HepG2 (cell line): ENCODE measurements at regions not wholly inside any gene's neighbourhood (a gene's known extent, or its start where the extent isn't known, plus 50 kb on each side); places are given as distances from the start of the nearest gene placed in this dataset.

ENCODE experiments used
- ATAC-seq: fragments of 200-7000 bp; cut with Tn5 transposase; 3 replicates; pipeline ENCODE4 v1.9.1; 2020; ENCODE audit warnings: mild to moderate bottlenecking, moderate library complexity
- BruUV-seq: library from RNA; stranded (reverse); fragments of 400-500 nt; replicated peaks from 2 replicates; lab custom pipeline; 2021; lab: Mats Ljungman, UMichigan
- CTCF ChIA-PET: fragments of 300-600 bp; formaldehyde crosslinking; extraction: SDS; loops from one replicate; lab custom pipeline; 2021; ENCODE audit warnings: low total read pairs, inconsistent platforms, low intra/inter-chr PET ratio; lab: Yijun Ruan, JAX
- POLR2A ChIA-PET: fragments of 350-600 bp; sonication (Branson Sonifier 250); formaldehyde crosslinking; loops from one replicate; lab custom pipeline; 2020; ENCODE audit warnings: antibody characterized with exemption, inconsistent platforms; lab: Yijun Ruan, JAX
- DNase-seq: peaks from one replicate; pipeline ENCODE4 v3.0.0-alpha.2; 2015; ENCODE audit warnings: low spot score
- FAIRE-seq: peaks from 3 replicates; lab custom pipeline; 2011; peaks lifted over from hg19 to GRCh38; lab: Jason Lieb, UNC
- H2AFZ ChIP-seq: one replicate; pipeline ENCODE4 v1.6.1; 2011; ENCODE audit warnings: low read length, inconsistent platforms
- H3K27ac ChIP-seq: fragments of 300-600 bp; 3 replicates; pipeline ENCODE4 v1.8.0; 2011; ENCODE audit warnings: mixed run types, mild to moderate bottlenecking, mixed read lengths, low read length, inconsistent platforms; ENCODE audit not compliant: insufficient read depth; ENCODE audit errors: extremely low read length
- H3K27me3 ChIP-seq, 2 experiments: fragments of 200-600 bp in 1 of 2; 2 replicates in 1 of 2; 3 replicates in 1 of 2; pipeline versions ENCODE4 v1.6.0 to v1.8.0; 2011; ENCODE audit warnings: low read length in 2 of 2, mild to moderate bottlenecking in 2 of 2, moderate library complexity in 2 of 2, inconsistent platforms in 1 of 2; ENCODE audit not compliant: insufficient read depth in 2 of 2, control insufficient read depth in 1 of 2
- H3K36me3 ChIP-seq, 2 experiments: fragments of 200-600 bp in 1 of 2; replicated peaks in 1 of 2; 2 replicates in 1 of 2; 3 replicates in 1 of 2; pipeline versions ENCODE4 v1.5.1 to v1.8.0; 2011; ENCODE audit warnings: low read length in 2 of 2, inconsistent platforms in 1 of 2; ENCODE audit not compliant: insufficient read depth in 2 of 2, control insufficient read depth in 1 of 2
- H3K4me1 ChIP-seq: 2 replicates; pipeline ENCODE4 v1.5.1; 2012; ENCODE audit warnings: low read length, inconsistent platforms; ENCODE audit not compliant: insufficient read depth
- H3K4me2 ChIP-seq: 2 replicates; pipeline ENCODE4 v1.6.0; 2011; ENCODE audit warnings: low read depth, low read length, inconsistent platforms
- H3K4me3 ChIP-seq, 3 experiments: fragments of 200-600 bp in 1 of 3; sonication (generic), shearing (Covaris generic) in 1 of 3; replicated peaks in 1 of 3; 2 replicates each; pipeline ENCODE4 v1.5.1; 2011 to 2016; ENCODE audit warnings: low read length in 3 of 3, inconsistent platforms in 2 of 3, low read depth in 2 of 3, mild to moderate bottlenecking in 2 of 3, control low read depth in 1 of 3, mixed read lengths in 1 of 3; ENCODE audit not compliant: insufficient read depth in 1 of 3
- H3K79me2 ChIP-seq: one replicate; pipeline ENCODE4 v1.6.1; 2011; ENCODE audit warnings: low read length, inconsistent platforms; ENCODE audit not compliant: insufficient read depth
- H3K9ac ChIP-seq: 2 replicates; pipeline ENCODE4 v1.6.0; 2011; ENCODE audit warnings: mild to moderate bottlenecking, low read depth, low read length, inconsistent platforms; ENCODE audit not compliant: insufficient read depth
- H3K9me3 ChIP-seq: 2 replicates; pipeline ENCODE4 v1.5.1; 2012; ENCODE audit warnings: mild to moderate bottlenecking, low read length
- H4K20me1 ChIP-seq: 2 replicates; pipeline ENCODE4 v1.6.0; 2011; ENCODE audit warnings: inconsistent platforms, mild to moderate bottlenecking, low read length, moderate library complexity; ENCODE audit not compliant: insufficient read depth
- ATF2 ChIP-seq: sonication (generic); formaldehyde crosslinking; IDR thresholded peaks from 2 replicates; pipeline ENCODE4 v1.4.0; 2020; ENCODE audit warnings: missing genetic modification reagents
- ATM ChIP-seq: fragments of 450-650 bp; IDR thresholded peaks from 2 replicates; pipeline ENCODE4 v1.7.1; 2017; ENCODE audit warnings: mild to moderate bottlenecking, borderline replicate concordance
- SIX4 ChIP-seq: sonication (generic); formaldehyde crosslinking; IDR thresholded peaks from 2 replicates; pipeline ENCODE4 v1.4.0; 2020; ENCODE audit warnings: missing genetic modification reagents
- TBP ChIP-seq: sonication (generic); formaldehyde crosslinking; IDR thresholded peaks from 2 replicates; pipeline ENCODE4 v1.5.0; 2020; ENCODE audit warnings: missing genetic modification reagents
- TRIM24 ChIP-seq: sonication (generic); formaldehyde crosslinking; IDR thresholded peaks from 2 replicates; pipeline ENCODE4 v1.8.0; 2022; ENCODE audit warnings: mild to moderate bottlenecking, missing genetic modification reagents
- ZBED4 ChIP-seq: sonication (generic); formaldehyde crosslinking; IDR thresholded peaks from 2 replicates; pipeline ENCODE4 v1.4.0; 2020; ENCODE audit warnings: missing genetic modification reagents, borderline replicate concordance
- ZBTB49 ChIP-seq: sonication (generic); formaldehyde crosslinking; IDR thresholded peaks from 2 replicates; pipeline ENCODE4 v1.4.0; 2020; ENCODE audit warnings: missing genetic modification reagents, borderline replicate concordance
- ZNF205 ChIP-seq: IDR thresholded peaks from 2 replicates; pipeline ENCODE4 v1.6.1; 2018; ENCODE audit warnings: missing biosample characterization, missing genetic modification reagents
- ZNF33A ChIP-seq: sonication (generic); formaldehyde crosslinking; IDR thresholded peaks from 2 replicates; pipeline ENCODE4 v1.5.1; 2020; ENCODE audit warnings: missing genetic modification reagents, mild to moderate bottlenecking, moderate library complexity, borderline replicate concordance
- ZNF674 ChIP-seq: sonication (generic); formaldehyde crosslinking; IDR thresholded peaks from 2 replicates; pipeline ENCODE4 v1.5.0; 2020; ENCODE audit warnings: low read depth, mild to moderate bottlenecking, missing genetic modification reagents
- ZNF772 ChIP-seq: sonication (generic); formaldehyde crosslinking; IDR thresholded peaks from 2 replicates; pipeline ENCODE4 v1.5.0; 2020; ENCODE audit warnings: mild to moderate bottlenecking, missing genetic modification reagents
- ZNF776 ChIP-seq: sonication (generic); formaldehyde crosslinking; IDR thresholded peaks from 2 replicates; pipeline ENCODE4 v1.4.0; 2020; ENCODE audit warnings: mild to moderate bottlenecking, missing genetic modification reagents
- ZSCAN25 ChIP-seq: sonication (generic); formaldehyde crosslinking; IDR thresholded peaks from 2 replicates; pipeline ENCODE4 v1.8.0; 2022; ENCODE audit warnings: mild to moderate bottlenecking, missing genetic modification reagents
- WGBS: methylation state at CpG from one replicate; pipeline ENCODE4 v1.1.6; 2017; ENCODE audit warnings: low lambda C conversion rate; 5-methylcytosine and 5-hydroxymethylcytosine counted together
- in situ Hi-C: cut with HindIII; loops from 2 replicates; pipeline ENCODE4 v1.10.0; 2017; ENCODE audit warnings: low pct_unique_long_range_greater_than_20kb; ENCODE audit not compliant: extremely low pct_ligation_motif_present
- intact Hi-C: fragments of 100-400 bp; cut with micrococcal nuclease; formaldehyde crosslinking; loops from one replicate; pipeline ENCODE4 v1.10.0; 2022; ENCODE audit not compliant: unreplicated experiment

GRCh38 chr12:30191696-30192455 lies 408.1 kb upstream of the TMTC1 start (continued):
- TF ChIP-seq ZNF674 (CRISPR knock-in tag) (no peak), TBP (no peak), ZNF33A (CRISPR knock-in tag) (no peak), ZSCAN25 (no peak)

- Histone ChIP-seq H3K36me3 (no peaks in the 10 kb centered on the region), H3K4me2 (no peak overlapping the region), H3K27ac (no peak overlapping the region), H3K27me3 (no peaks in the 10 kb centered on the region), H3K4me1 (no peaks in the 10 kb centered on the region), H4K20me1 (no peaks in the 10 kb centered on the region), H3K4me3 (no peak overlapping the region), H2AFZ (no peak overlapping the region), H3K9ac (no peak overlapping the region), H3K9me3 (no peaks in the 10 kb centered on the region), H3K79me2 (no peaks in the 10 kb centered on the region)
- 20% methylated on average over 8 of the region's 8 CpGs for WGBS
- ATAC-seq, result no peak
- no peak for TF ChIP-seq ATF2
- TF ChIP-seq ZBTB49 (CRISPR knock-in tag), result no peak
- TF ChIP-seq ZBED4 (CRISPR knock-in tag), result no peak
- no peak for TF ChIP-seq ZNF772 (CRISPR knock-in tag)
- TF ChIP-seq ATM, result no peak
- TF ChIP-seq ZNF205, result no peak
- no peak for TF ChIP-seq ZNF776 (CRISPR knock-in tag)
- no peak for TF ChIP-seq TRIM24
- TF ChIP-seq SIX4 (CRISPR knock-in tag), result no peak
- intact Hi-C loops (no loop called here), in situ Hi-C loops (no loop called here)
- FAIRE-seq, result no peak
- DNase-seq, result no peak
- POLR2A ChIA-PET, result no interaction called here
- no TSS peak for BruUV-seq
- CTCF ChIA-PET, result no interaction called here
Measured at GRCh38 chr12:30188602-30189326, 405.0 kb upstream of the TMTC1 start.
